H1 (cell line): ENCODE measurements at regions not wholly inside any gene's neighbourhood (a gene's known extent, or its start where the extent isn't known, plus 50 kb on each side); places are given as distances from the start of the nearest gene placed in this dataset.

Experiments used
- CTCF ChIA-PET: fragments of 300-600 bp; sonication (Branson Sonifier 250); formaldehyde crosslinking; loops from one replicate; lab custom pipeline; 2021; ENCODE audit not compliant: partially characterized antibody; lab: Charles Lee
- POLR2A ChIA-PET: fragments of 300-600 bp; sonication (Branson Sonifier 250); formaldehyde crosslinking; loops from one replicate; lab custom pipeline; 2021; ENCODE audit warnings: inconsistent platforms; ENCODE audit not compliant: partially characterized antibody; lab: Charles Lee
- DNase-seq, 2 experiments: peaks; one replicate each; pipeline versions ENCODE4 v3.0.0 to v3.0.0-alpha.2; 2010 to 2022; ENCODE audit warnings: low spot score in 2 of 2, low read depth in 1 of 2, mixed read lengths in 1 of 2
- FAIRE-seq: peaks from 2 replicates; lab custom pipeline; 2011; peaks lifted over from hg19 to GRCh38; lab: Jason Lieb, UNC
- H2AFZ ChIP-seq: 2 replicates; pipeline ENCODE4 v1.8.1; 2012; ENCODE audit warnings: low read length, inconsistent platforms
- H2AK5ac ChIP-seq: 2 replicates; pipeline ENCODE4 v1.6.1; 2013; ENCODE audit warnings: low read depth, low read length
- H2BK120ac ChIP-seq: replicated peaks from 2 replicates; pipeline ENCODE3; 2013; ENCODE audit warnings: low read depth, low read length, inconsistent platforms
- H2BK12ac ChIP-seq: 2 replicates; pipeline ENCODE4 v1.6.1; 2013; ENCODE audit warnings: low read depth, low read length
- H2BK15ac ChIP-seq: 2 replicates; pipeline ENCODE4 v1.6.1; 2013; ENCODE audit warnings: low read length
- H2BK20ac ChIP-seq: 2 replicates; pipeline ENCODE4 v1.6.1; 2013; ENCODE audit warnings: low read length
- H2BK5ac ChIP-seq: 2 replicates; pipeline ENCODE4 v1.6.1; 2013; ENCODE audit warnings: low read depth, low read length
- H3K14ac ChIP-seq: 2 replicates; pipeline ENCODE4 v1.6.1; 2013; ENCODE audit warnings: inconsistent platforms; ENCODE audit not compliant: insufficient read length
- H3K18ac ChIP-seq: 2 replicates; pipeline ENCODE4 v1.6.1; 2013; ENCODE audit warnings: low read length; ENCODE audit errors: extremely low read depth
- H3K23ac ChIP-seq: 2 replicates; pipeline ENCODE4 v1.6.1; 2013; ENCODE audit warnings: inconsistent platforms; ENCODE audit not compliant: insufficient read length
- H3K23me2 ChIP-seq: 2 replicates; pipeline ENCODE4 v1.6.1; 2013; ENCODE audit warnings: low read depth, low read length
- H3K27ac ChIP-seq: 2 replicates; pipeline ENCODE4 v1.6.1; 2011; ENCODE audit warnings: low read depth, low read length, inconsistent platforms
- H3K27me3 ChIP-seq, 4 experiments: replicated peaks in 1 of 4; 1 replicate in 1 of 4; 2 replicates in 3 of 4; pipeline versions ENCODE4 v1.6.1 to v1.8.1; 2011 to 2013; ENCODE audit warnings: low read length in 3 of 4, mild to moderate bottlenecking in 3 of 4, inconsistent platforms in 2 of 4, mixed read lengths in 2 of 4, moderate library complexity in 1 of 4; ENCODE audit not compliant: control insufficient read depth in 3 of 4, insufficient read depth in 3 of 4; ENCODE audit errors: extremely low read depth in 1 of 4
- H3K36me3 ChIP-seq, 4 experiments: 2 replicates each; pipeline versions ENCODE4 v1.6.1 to v1.8.1; 2011 to 2013; ENCODE audit warnings: mild to moderate bottlenecking in 4 of 4, low read length in 3 of 4, moderate library complexity in 2 of 4, control low read depth in 1 of 4, inconsistent platforms in 1 of 4; ENCODE audit not compliant: insufficient read depth in 4 of 4, control insufficient read depth in 2 of 4
- H3K4ac ChIP-seq: replicated peaks from 2 replicates; pipeline ENCODE3; 2013; ENCODE audit warnings: low read length, low read depth, mixed read lengths, inconsistent platforms; ENCODE audit not compliant: insufficient read length
- H3K4me1 ChIP-seq, 4 experiments: replicated peaks in 1 of 4; 1 replicate in 1 of 4; 2 replicates in 3 of 4; pipeline versions ENCODE4 v1.6.1 to v1.8.1; 2011 to 2013; ENCODE audit warnings: low read length in 3 of 4, inconsistent platforms in 2 of 4, mixed read lengths in 1 of 4; ENCODE audit not compliant: insufficient read depth in 4 of 4, control insufficient read depth in 3 of 4
- H3K4me2 ChIP-seq, 2 experiments: 2 replicates each; pipeline versions ENCODE4 v1.6.1 to v1.8.1; 2011 to 2013; ENCODE audit warnings: low read depth in 2 of 2, low read length in 2 of 2, control low read depth in 1 of 2, inconsistent platforms in 1 of 2, mild to moderate bottlenecking in 1 of 2; ENCODE audit not compliant: insufficient read depth in 1 of 2
- H3K4me3 ChIP-seq, 4 experiments: fragments of 200-600, 300-600 bp in 1 of 4; sonication (generic), shearing (Covaris generic), sonication (Bioruptor Twin) in 1 of 4; 2 replicates each; pipeline versions ENCODE4 v1.5.1 to v1.8.1; 2011 to 2016; ENCODE audit warnings: low read length in 4 of 4, low read depth in 3 of 4, control low read depth in 2 of 4, inconsistent platforms in 2 of 4, mild to moderate bottlenecking in 2 of 4, mixed read lengths in 1 of 4, moderate library complexity in 1 of 4; ENCODE audit not compliant: insufficient read depth in 2 of 4; ENCODE audit errors: extremely low read depth in 1 of 4
- H3K56ac ChIP-seq: replicated peaks from 2 replicates; pipeline ENCODE3; 2013; ENCODE audit warnings: low read depth, mild to moderate bottlenecking, mixed read lengths, low read length, inconsistent platforms; ENCODE audit not compliant: insufficient read length
- H3K79me1 ChIP-seq: 2 replicates; pipeline ENCODE4 v1.6.1; 2013; ENCODE audit warnings: low read depth, low read length, control low read depth
- H3K79me2 ChIP-seq, 2 experiments: 2 replicates each; pipeline versions ENCODE4 v1.6.1 to v1.8.1; 2012 to 2013; ENCODE audit warnings: low read length in 2 of 2, mild to moderate bottlenecking in 2 of 2, inconsistent platforms in 1 of 2; ENCODE audit not compliant: insufficient read depth in 2 of 2, control insufficient read depth in 1 of 2
- H3K9ac ChIP-seq, 4 experiments: replicated peaks in 1 of 4; 1 replicate in 1 of 4; 2 replicates in 3 of 4; pipeline versions ENCODE4 v1.6.1 to v1.8.1; 2011 to 2013; ENCODE audit warnings: low read depth in 3 of 4, low read length in 3 of 4, control low read depth in 2 of 4, mild to moderate bottlenecking in 2 of 4, moderate library complexity in 2 of 4, inconsistent platforms in 1 of 4; ENCODE audit errors: extremely low read depth in 1 of 4
- H3K9me3 ChIP-seq, 2 experiments: 2 replicates each; pipeline versions ENCODE4 v1.6.1 to v1.8.1; 2012 to 2013; ENCODE audit warnings: mild to moderate bottlenecking in 2 of 2, moderate library complexity in 2 of 2, control low read depth in 1 of 2, inconsistent platforms in 1 of 2, low read depth in 1 of 2, low read length in 1 of 2, mixed read lengths in 1 of 2; ENCODE audit not compliant: insufficient read depth in 2 of 2
- H4K20me1 ChIP-seq, 2 experiments: replicated peaks in 1 of 2; 2 replicates each; pipeline versions ENCODE3 to v1.8.1; 2011 to 2013; ENCODE audit warnings: inconsistent platforms in 2 of 2, low read length in 2 of 2, mild to moderate bottlenecking in 1 of 2; ENCODE audit not compliant: insufficient read depth in 2 of 2, control insufficient read depth in 1 of 2
- H4K5ac ChIP-seq: 2 replicates; pipeline ENCODE4 v1.6.1; 2013; ENCODE audit warnings: low read length, low read depth, mixed read lengths, inconsistent platforms; ENCODE audit not compliant: insufficient read length
- H4K8ac ChIP-seq: 2 replicates; pipeline ENCODE4 v1.8.0; 2013; ENCODE audit warnings: mild to moderate bottlenecking, moderate library complexity, low read length, inconsistent platforms; ENCODE audit not compliant: insufficient read depth; ENCODE audit errors: extremely low read depth
- H4K91ac ChIP-seq: replicated peaks from 2 replicates; pipeline ENCODE3; 2013; ENCODE audit warnings: low read length, mixed read lengths, inconsistent platforms; ENCODE audit not compliant: insufficient read length
- BCL11A ChIP-seq, 2 experiments: IDR thresholded peaks; one replicate each; pipeline ENCODE4 v1.6.1; 2011; ENCODE audit warnings: low read depth in 2 of 2, low read length in 2 of 2, mild to moderate bottlenecking in 2 of 2
- CREB1 ChIP-seq: IDR thresholded peaks from 2 replicates; pipeline ENCODE4 v1.6.1; 2012; ENCODE audit warnings: inconsistent platforms
- CTBP2 ChIP-seq: IDR thresholded peaks from 2 replicates; pipeline ENCODE4 v1.7.0; 2011; ENCODE audit warnings: borderline replicate concordance, mild to moderate bottlenecking, moderate library complexity, mixed read lengths, low read length; ENCODE audit not compliant: insufficient read depth, insufficient read length
- EGR1 ChIP-seq: IDR thresholded peaks from 2 replicates; pipeline ENCODE4 v1.6.1; 2011; ENCODE audit warnings: low read depth, low read length, borderline replicate concordance
- EP300 ChIP-seq, 2 experiments: IDR thresholded peaks; 1 replicate in 1 of 2; 2 replicates in 1 of 2; pipeline ENCODE4 v1.6.1; 2011 to 2012; ENCODE audit warnings: low read depth in 2 of 2, low read length in 2 of 2, mild to moderate bottlenecking in 2 of 2, borderline replicate concordance in 1 of 2, inconsistent platforms in 1 of 2, moderate library complexity in 1 of 2
- GABPA ChIP-seq: IDR thresholded peaks from 2 replicates; pipeline ENCODE4 v1.6.1; 2011; ENCODE audit warnings: mild to moderate bottlenecking, low read length, moderate library complexity, borderline replicate concordance; ENCODE audit not compliant: insufficient read depth
- HDAC2 ChIP-seq, 2 experiments: fragments of 300-600 bp in 1 of 2; sonication (generic) in 1 of 2; IDR thresholded peaks; 2 replicates each; pipeline ENCODE4 v1.6.1; 2011 to 2012; ENCODE audit warnings: low read depth in 2 of 2, low read length in 2 of 2, mild to moderate bottlenecking in 2 of 2, moderate library complexity in 2 of 2, borderline replicate concordance in 1 of 2, inconsistent platforms in 1 of 2
- JUN ChIP-seq: IDR thresholded peaks from 2 replicates; pipeline ENCODE4 v1.6.1; 2011; ENCODE audit warnings: low read depth, mild to moderate bottlenecking, improper control_type of control experiment, low read length
- NANOG ChIP-seq: IDR thresholded peaks from 2 replicates; pipeline ENCODE4 v1.6.1; 2011; ENCODE audit warnings: low read length, low read depth, mild to moderate bottlenecking, inconsistent platforms; ENCODE audit not compliant: insufficient read depth, poor library complexity, severe bottlenecking
- NRF1 ChIP-seq: IDR thresholded peaks from 2 replicates; pipeline ENCODE4 v1.6.1; 2011; ENCODE audit warnings: mild to moderate bottlenecking, low read depth, low read length, improper control_type of control experiment
- PHF8 ChIP-seq: fragments of 200-600 bp; sonication (generic); conservative IDR thresholded peaks from 2 replicates; pipeline ENCODE4 v1.7.1; 2012; ENCODE audit warnings: low read depth, mild to moderate bottlenecking, inconsistent platforms, low read length, moderate library complexity
- RAD21 ChIP-seq, 2 experiments: IDR thresholded peaks in 1 of 2; conservative IDR thresholded peaks in 1 of 2; 2 replicates each; pipeline ENCODE4 v1.6.1; 2011; ENCODE audit warnings: low read depth in 2 of 2, low read length in 2 of 2, improper control_type of control experiment in 1 of 2, inconsistent platforms in 1 of 2, mild to moderate bottlenecking in 1 of 2, moderate library complexity in 1 of 2
- RFX5 ChIP-seq: IDR thresholded peaks from 2 replicates; pipeline ENCODE4 v1.6.1; 2011; ENCODE audit warnings: low read depth, low read length, improper control_type of control experiment, borderline replicate concordance
- SIX5 ChIP-seq: IDR thresholded peaks from 2 replicates; pipeline ENCODE4 v1.6.1; 2011; ENCODE audit warnings: mild to moderate bottlenecking, low read depth, low read length
- WGBS, 2 experiments: shearing (Covaris generic) in 1 of 2; methylation state at CpG; one replicate each; pipeline versions ENCODE4 v1.1.6 to v1.1.7; 2013 to 2015; ENCODE audit warnings: low lambda C conversion rate in 2 of 2, mixed read lengths in 2 of 2, inconsistent platforms in 1 of 2, low coverage in 1 of 2, missing lambda C conversion rate in 1 of 2; ENCODE audit not compliant: insufficient replicate concordance in 2 of 2, insufficient coverage in 1 of 2, insufficient read length in 1 of 2; ENCODE audit errors: extremely low coverage in 1 of 2, missing lambda C conversion rate in 1 of 2; 5-methylcytosine and 5-hydroxymethylcytosine counted together

GRCh38 chr3:101171681-101172191 lies 148.6 kb downstream of the IMPG2 start:
- H3K4me1 ChIP-seq = no peaks in the 10 kb centered on the region
- no peak overlapping the region for H3K14ac ChIP-seq
- no peak overlapping the region for H3K4me2 ChIP-seq
- H2AFZ ChIP-seq = no peak overlapping the region
- no peak overlapping the region for H3K9ac ChIP-seq
- H4K91ac ChIP-seq = no peak overlapping the region
- H3K56ac ChIP-seq = no peak overlapping the region
- H2BK12ac ChIP-seq = no peak overlapping the region
- no peaks in the 10 kb centered on the region for H3K36me3 ChIP-seq
- no peaks in the 10 kb centered on the region for H4K20me1 ChIP-seq
- H4K5ac ChIP-seq = no peak overlapping the region
- DNase-seq (no peak), FAIRE-seq (no peak)
- H2BK20ac ChIP-seq = no peak overlapping the region
- 100% methylated on average over 2 of the region's 2 CpGs; no CpG with 5 or more reads in 1 of the 2 experiments for WGBS, 2 experiments
- H3K27me3 ChIP-seq = no peaks in the 10 kb centered on the region
- H3K18ac ChIP-seq = no peak overlapping the region
- H3K9me3 ChIP-seq = no peaks in the 10 kb centered on the region
- no peaks in the 10 kb centered on the region; the same call in 1 of the 2 replicates for H3K79me1 ChIP-seq
- H3K23ac ChIP-seq = no peak overlapping the region
- no peaks in the 10 kb centered on the region for H3K79me2 ChIP-seq
- no peak overlapping the region for H2AK5ac ChIP-seq
- H3K23me2 ChIP-seq = no peaks in the 10 kb centered on the region; the same call in 1 of the 2 replicates
- no peak overlapping the region for H2BK120ac ChIP-seq
- POLR2A ChIA-PET = no interaction called here
- no peak overlapping the region for H3K4ac ChIP-seq
- H4K8ac ChIP-seq = no peak overlapping the region
- no peak overlapping the region for H3K4me3 ChIP-seq
- no peak overlapping the region for H2BK5ac ChIP-seq
- CTCF ChIA-PET = no interaction called here
- H3K27ac ChIP-seq = no peak overlapping the region
- no peak overlapping the region for H2BK15ac ChIP-seq
- TF ChIP-seq NANOG = no peak
- TF ChIP-seq CREB1 = no peak
- TF ChIP-seq NRF1 = no peak
- no peak for TF ChIP-seq RAD21 (IDR thresholded peaks at IDR 0.05 in 1 of 2, conservative IDR thresholded peaks at IDR 0.05 in 1 of 2; ENCODE audit: low read depth in 2 of 2, low read length in 2 of 2)
- TF ChIP-seq EGR1 = no peak
- TF ChIP-seq EP300 (IDR thresholded peaks at IDR 0.05; ENCODE audit: borderline replicate concordance in 1 of 2, low read depth in 2 of 2, low read length in 2 of 2) = no peak
- no peak for TF ChIP-seq BCL11A (IDR thresholded peaks at IDR 0.05; ENCODE audit: low read depth in 2 of 2, low read length in 2 of 2)
- TF ChIP-seq PHF8 = no peak
- no peak for TF ChIP-seq JUN
- no peak for TF ChIP-seq HDAC2 (IDR thresholded peaks at IDR 0.05; ENCODE audit: borderline replicate concordance in 1 of 2, low read depth in 2 of 2, low read length in 2 of 2)
- TF ChIP-seq GABPA = no peak
- TF ChIP-seq CTBP2 = no peak
- TF ChIP-seq RFX5 = no peak
- TF ChIP-seq SIX5 = no peak
